Thymus (tissue), 11 donors: ENCODE measurements at regions not wholly inside any gene's neighbourhood (a gene's known extent, or its start where the extent isn't known, plus 50 kb on each side); places are given as distances from the start of the nearest gene placed in this dataset.
A peak's percentile ranks its signal among the peaks of the same experiment; 100 is the strongest.

Experiments used
- DNase-seq, 9 donors: peaks; one replicate each; pipeline ENCODE4 v3.0.0-alpha.2; 2013; ENCODE audit warnings: low spot score in 9 of 9, low read depth in 6 of 9, missing footprints in 1 of 9
- H3K27ac ChIP-seq, 2 donors: one replicate each; pipeline ENCODE4 v1.5.1; 2013; ENCODE audit warnings: control low read depth in 1 of 2, low read depth in 1 of 2, low read length in 1 of 2, mild to moderate bottlenecking in 1 of 2, moderate library complexity in 1 of 2
- H3K27me3 ChIP-seq, 2 donors: one replicate each; pipeline ENCODE4 v1.5.1; 2013; ENCODE audit warnings: low read length in 1 of 2; ENCODE audit not compliant: control insufficient read depth in 2 of 2, insufficient read depth in 1 of 2
- H3K36me3 ChIP-seq, 2 donors: one replicate each; pipeline ENCODE4 v1.5.1; 2013; ENCODE audit warnings: low read length in 1 of 2, mild to moderate bottlenecking in 1 of 2, moderate library complexity in 1 of 2; ENCODE audit not compliant: control insufficient read depth in 2 of 2, insufficient read depth in 2 of 2
- H3K4me1 ChIP-seq, 2 donors: one replicate each; pipeline ENCODE4 v1.5.1; 2013; ENCODE audit warnings: low read length in 2 of 2; ENCODE audit not compliant: control insufficient read depth in 2 of 2, insufficient read depth in 2 of 2
- H3K4me3 ChIP-seq, 2 donors: one replicate each; pipeline ENCODE4 v1.5.1; 2013; ENCODE audit warnings: low read length in 2 of 2, control low read depth in 1 of 2, mild to moderate bottlenecking in 1 of 2
- H3K9me3 ChIP-seq, 2 donors: one replicate each; pipeline ENCODE4 v1.5.1; 2013; ENCODE audit warnings: low read length in 1 of 2, mild to moderate bottlenecking in 1 of 2; ENCODE audit not compliant: control insufficient read depth in 2 of 2, insufficient read depth in 1 of 2
- WGBS: extraction: QIAGEN DNeasy Blood & Tissue Kit; methylation state at CpG from one replicate; pipeline ENCODE4 v1.1.7; 2013; 5-methylcytosine and 5-hydroxymethylcytosine counted together
- donor health status: healthy.

GRCh38 chr4:133929531-133930239, 271.9 kb downstream of the PABPC4L start:
- WGBS: 93% methylated on average over 1 of the region's 1 CpG
- H3K27me3 ChIP-seq: no peaks in the 10 kb centered on the region
- no peaks in the 10 kb centered on the region for H3K9me3 ChIP-seq
- no peaks in the 10 kb centered on the region for H3K36me3 ChIP-seq
- no peak overlapping the region for H3K4me3 ChIP-seq
- H3K27ac ChIP-seq: no peak overlapping the region
- no peaks in the 10 kb centered on the region for H3K4me1 ChIP-seq
- DNase-seq: no peak

GRCh38 chr4:133921280-133922195, 280.1 kb downstream of the PABPC4L start:
- no peaks in the 10 kb centered on the region for H3K27me3 ChIP-seq
- H3K4me1 ChIP-seq: no peaks in the 10 kb centered on the region
- H3K27ac ChIP-seq: no peak overlapping the region
- DNase-seq: peak in 1 of 9 donors; percentile 6
- no peak overlapping the region for H3K4me3 ChIP-seq
- H3K36me3 ChIP-seq: no peaks in the 10 kb centered on the region
- no peaks in the 10 kb centered on the region for H3K9me3 ChIP-seq
- WGBS: 92% methylated on average over 8 of the region's 8 CpGs

- no peak for DNase-seq
- H3K27me3 ChIP-seq: no peaks in the 10 kb centered on the region
- no peak overlapping the region for H3K27ac ChIP-seq
- no peaks in the 10 kb centered on the region for H3K9me3 ChIP-seq
- H3K4me1 ChIP-seq: no peaks in the 10 kb centered on the region
- H3K4me3 ChIP-seq: no peak overlapping the region
- no peaks in the 10 kb centered on the region for H3K36me3 ChIP-seq
- WGBS: 93% methylated on average over 2 of the region's 2 CpGs
Measured at GRCh38 chr4:133920236-133920635, 281.4 kb downstream of the PABPC4L start.

- no peak overlapping the region for H3K27ac ChIP-seq
- H3K27me3 ChIP-seq: no peaks in the 10 kb centered on the region
- no peak overlapping the region for H3K4me3 ChIP-seq
- no peaks in the 10 kb centered on the region for H3K4me1 ChIP-seq
- no peaks in the 10 kb centered on the region for H3K36me3 ChIP-seq
- DNase-seq: no peak
- 88% methylated on average over 3 of the region's 3 CpGs for WGBS
- peaks cover 0 to 4% of the 10 kb centered on the region in 2 donors for H3K9me3 ChIP-seq
Measured at GRCh38 chr4:133910165-133910564, 291.4 kb downstream of the PABPC4L start.

- no peak overlapping the region for H3K4me3 ChIP-seq
Measured at GRCh38 chr4:133903029-133903428, 298.6 kb downstream of the PABPC4L start.

GRCh38 chr4:133891011-133891410, 310.6 kb downstream of the PABPC4L start:
- H3K36me3 ChIP-seq: no peaks in the 10 kb centered on the region
- no peaks in the 10 kb centered on the region for H3K27me3 ChIP-seq
- no peaks in the 10 kb centered on the region for H3K9me3 ChIP-seq
- H3K4me1 ChIP-seq: no peaks in the 10 kb centered on the region
- H3K27ac ChIP-seq: no peak overlapping the region
- no peak overlapping the region for H3K4me3 ChIP-seq
- no peak for DNase-seq
- 90% methylated on average over 1 of the region's 1 CpG for WGBS

More at GRCh38 chr4:133903029-133903428, 298.6 kb downstream of the PABPC4L start:
- no peak for DNase-seq
- no peak overlapping the region for H3K27ac ChIP-seq
- H3K36me3 ChIP-seq: no peaks in the 10 kb centered on the region
- H3K27me3 ChIP-seq: no peaks in the 10 kb centered on the region
- no peaks in the 10 kb centered on the region for H3K9me3 ChIP-seq
- H3K4me1 ChIP-seq: no peaks in the 10 kb centered on the region

- H3K36me3 ChIP-seq: no peaks in the 10 kb centered on the region
Measured at GRCh38 chr4:133887723-133888122, 313.9 kb downstream of the PABPC4L start.

GRCh38 chr4:133869486-133869885, 332.1 kb downstream of the PABPC4L start:
- DNase-seq: no peak
- Histone ChIP-seq H3K36me3 (no peaks in the 10 kb centered on the region), H3K9me3 (no peaks in the 10 kb centered on the region), H3K4me1 (no peaks in the 10 kb centered on the region), H3K27me3 (no peaks in the 10 kb centered on the region), H3K4me3 (no peak overlapping the region), H3K27ac (no peak overlapping the region)
- WGBS: 91% methylated on average over 3 of the region's 3 CpGs

More at GRCh38 chr4:133887723-133888122, 313.9 kb downstream of the PABPC4L start:
- no peak overlapping the region for H3K27ac ChIP-seq
- no peaks in the 10 kb centered on the region for H3K9me3 ChIP-seq
- no peaks in the 10 kb centered on the region for H3K4me1 ChIP-seq
- 89% methylated on average over 4 of the region's 4 CpGs for WGBS
- H3K27me3 ChIP-seq: no peaks in the 10 kb centered on the region
- DNase-seq: no peak
- H3K4me3 ChIP-seq: no peak overlapping the region

- Histone ChIP-seq H3K4me3 (no peak overlapping the region), H3K4me1 (no peaks in the 10 kb centered on the region), H3K27me3 (no peaks in the 10 kb centered on the region), H3K9me3 (no peaks in the 10 kb centered on the region), H3K27ac (no peak overlapping the region), H3K36me3 (no peaks in the 10 kb centered on the region)
- 85% methylated on average over 4 of the region's 4 CpGs for WGBS
- no peak for DNase-seq
Measured at GRCh38 chr4:133868856-133869255, 332.7 kb downstream of the PABPC4L start.
